ENCODE measurements at regions not wholly inside any gene's neighbourhood (a gene's known extent, or its start where the extent isn't known, plus 50 kb on each side); places are given as distances from the start of the nearest gene placed in this dataset.
"Not testable (repeated sequence)": the region's sequence is repeated elsewhere in the genome, so short reads cannot be mapped to it uniquely, and the experiment has no call there.

GRCh38 chr16:87119748-87120147 lies 197.4 kb downstream of the C16orf95 start:
- no peak for DNase-seq (ENCODE audit: low read depth in 1 of 2, low spot score in 1 of 2)

- no peak for DNase-seq (ENCODE audit: low read depth in 1 of 2, low spot score in 1 of 2)
Measured at GRCh38 chr16:87121816-87122215, 195.4 kb downstream of the C16orf95 start.

GRCh38 chr16:87123356-87124001 lies 193.7 kb downstream of the C16orf95 start:
- no peak for DNase-seq (ENCODE audit: low read depth in 1 of 2, low spot score in 1 of 2)

- DNase-seq (ENCODE audit: low read depth in 1 of 2, low spot score in 1 of 2) = not testable (repeated sequence)
Measured at GRCh38 chr16:87124405-87124804, 192.8 kb downstream of the C16orf95 start.

GRCh38 chr16:87125206-87126155 lies 191.7 kb downstream of the C16orf95 start:
- DNase-seq (ENCODE audit: low read depth in 1 of 2, low spot score in 1 of 2) = no peak

GRCh38 chr16:87126403-87127025 lies 190.7 kb downstream of the C16orf95 start:
- DNase-seq (ENCODE audit: low read depth in 1 of 2, low spot score in 1 of 2) = no peak

GRCh38 chr16:87127061-87127765 lies 190.0 kb downstream of the C16orf95 start:
- no peak for DNase-seq (ENCODE audit: low read depth in 1 of 2, low spot score in 1 of 2)

GRCh38 chr16:87127766-87128147 lies 189.4 kb downstream of the C16orf95 start:
- no peak for DNase-seq (ENCODE audit: low read depth in 1 of 2, low spot score in 1 of 2)

GRCh38 chr16:87129771-87130170 lies 187.4 kb downstream of the C16orf95 start:
- DNase-seq (ENCODE audit: low read depth in 1 of 2, low spot score in 1 of 2) = no peak

GRCh38 chr16:87131061-87131995 lies 185.9 kb downstream of the C16orf95 start:
- DNase-seq (ENCODE audit: low read depth in 1 of 2, low spot score in 1 of 2) = no peak

GRCh38 chr16:87131996-87132345 lies 185.2 kb downstream of the C16orf95 start:
- no peak for DNase-seq (ENCODE audit: low read depth in 1 of 2, low spot score in 1 of 2)

- DNase-seq (ENCODE audit: low read depth in 1 of 2, low spot score in 1 of 2) = no peak
Measured at GRCh38 chr16:87132361-87133014, 184.7 kb downstream of the C16orf95 start.

- no peak for DNase-seq (ENCODE audit: low read depth in 1 of 2, low spot score in 1 of 2)
Measured at GRCh38 chr16:87133112-87133850, 183.9 kb downstream of the C16orf95 start.

GRCh38 chr16:87133966-87134627 lies 183.1 kb downstream of the C16orf95 start:
- DNase-seq (ENCODE audit: low read depth in 1 of 2, low spot score in 1 of 2) = no peak

- no peak for DNase-seq (ENCODE audit: low read depth in 1 of 2, low spot score in 1 of 2)
Measured at GRCh38 chr16:87134628-87134995, 182.6 kb downstream of the C16orf95 start.

- DNase-seq (ENCODE audit: low read depth in 1 of 2, low spot score in 1 of 2) = no peak
Measured at GRCh38 chr16:87135246-87136030, 181.8 kb downstream of the C16orf95 start.

GRCh38 chr16:87138316-87138715 lies 178.9 kb downstream of the C16orf95 start:
- no peak for DNase-seq (ENCODE audit: low read depth in 1 of 2, low spot score in 1 of 2)

GRCh38 chr16:87138738-87139267 lies 178.4 kb downstream of the C16orf95 start:
- DNase-seq (ENCODE audit: low read depth in 1 of 2, low spot score in 1 of 2) = no peak
